ENCODE measurements at regions not wholly inside any gene's neighbourhood (a gene's known extent, or its start where the extent isn't known, plus 50 kb on each side); places are given as distances from the start of the nearest gene placed in this dataset.

GRCh38 chr12:131418121-131418520 lies 292.8 kb upstream of the SFSWAP start:
- H3K27ac ChIP-seq, result no peak overlapping the region
- intact Hi-C loops (cut with DNase I), result no loop called here
- 66 to 67% methylated on average over 8 of the region's 8 CpGs for WGBS, 2 donors
- no peaks in the 10 kb centered on the region for H3K4me1 ChIP-seq
- no peak for DNase-seq
- no peaks in the 10 kb centered on the region for H3K36me3 ChIP-seq (replicated peaks in 1 of 2; ENCODE audit: insufficient read depth in 1 of 2, low read depth in 2 of 2)
- no peak for ATAC-seq
- H3K4me3 ChIP-seq, result no peak overlapping the region
- H3K27me3 ChIP-seq, result no peaks in the 10 kb centered on the region
- no peak for TF ChIP-seq CTCF (IDR thresholded peaks at IDR 0.05)
- no peak for TF ChIP-seq POLR2A (IDR thresholded peaks at IDR 0.05)
- H3K9me3 ChIP-seq, result no peaks in the 10 kb centered on the region

- Histone ChIP-seq H3K27ac (no peak overlapping the region), H3K27me3 (no peaks in the 10 kb centered on the region), H3K36me3 (replicated peaks in 1 of 2; ENCODE audit: insufficient read depth in 1 of 2, low read depth in 2 of 2) (no peaks in the 10 kb centered on the region), H3K9me3 (no peaks in the 10 kb centered on the region), H3K4me1 (no peaks in the 10 kb centered on the region), H3K4me3 (no peak overlapping the region)
- TF ChIP-seq CTCF (IDR thresholded peaks at IDR 0.05) (no peak), POLR2A (IDR thresholded peaks at IDR 0.05) (no peak)
- 56 to 62% methylated on average over 2 of the region's 2 CpGs for whole genome bisulfite sequencing, 2 donors
- DNase-seq (no peak), ATAC-seq (no peak)
- intact Hi-C loops (cut with DNase I), result no loop called here
These were observed 292.0 kb upstream of the SFSWAP start for GRCh38 chr12:131418884-131419283.

GRCh38 chr12:131420867-131421447 lies 289.9 kb upstream of the SFSWAP start:
- H3K9me3 ChIP-seq, result no peaks in the 10 kb centered on the region
- H3K4me1 ChIP-seq, result no peaks in the 10 kb centered on the region
- intact Hi-C loops (cut with DNase I), result no loop called here
- WGBS, 2 donors, result 39 to 50% methylated on average over 11 to 13 of the region's 13 CpGs
- no peaks in the 10 kb centered on the region for H3K36me3 ChIP-seq (replicated peaks in 1 of 2; ENCODE audit: insufficient read depth in 1 of 2, low read depth in 2 of 2)
- H3K27ac ChIP-seq, result no peak overlapping the region
- ATAC-seq (no peak), DNase-seq (no peak)
- H3K4me3 ChIP-seq, result no peak overlapping the region
- TF ChIP-seq POLR2A (IDR thresholded peaks at IDR 0.05), result no peak
- TF ChIP-seq CTCF (IDR thresholded peaks at IDR 0.05), result no peak
- no peaks in the 10 kb centered on the region for H3K27me3 ChIP-seq

- intact Hi-C loops (cut with DNase I), result no loop called here
- no peak for DNase-seq
- ATAC-seq, result no peak
- no peaks in the 10 kb centered on the region for H3K4me1 ChIP-seq
- TF ChIP-seq POLR2A (IDR thresholded peaks at IDR 0.05) (no peak), CTCF (IDR thresholded peaks at IDR 0.05) (no peak)
- no peaks in the 10 kb centered on the region for H3K9me3 ChIP-seq
- no peaks in the 10 kb centered on the region for H3K27me3 ChIP-seq
- H3K36me3 ChIP-seq (replicated peaks in 1 of 2; ENCODE audit: insufficient read depth in 1 of 2, low read depth in 2 of 2), result no peaks in the 10 kb centered on the region
- 57% methylated on average over 10 of the region's 10 CpGs for WGBS, 2 donors
- H3K27ac ChIP-seq, result no peak overlapping the region
- no peak overlapping the region for H3K4me3 ChIP-seq
These were observed 289.2 kb upstream of the SFSWAP start for GRCh38 chr12:131421509-131422186.

- Histone ChIP-seq H3K27ac (no peak overlapping the region), H3K9me3 (no peaks in the 10 kb centered on the region), H3K27me3 (no peaks in the 10 kb centered on the region), H3K4me3 (no peak overlapping the region), H3K4me1 (no peaks in the 10 kb centered on the region), H3K36me3 (replicated peaks in 1 of 2; ENCODE audit: insufficient read depth in 1 of 2, low read depth in 2 of 2) (no peaks in the 10 kb centered on the region)
- no peak for ATAC-seq
- TF ChIP-seq CTCF (IDR thresholded peaks at IDR 0.05) (no peak), POLR2A (IDR thresholded peaks at IDR 0.05) (no peak)
- DNase-seq, result no peak
- intact Hi-C loops (cut with DNase I), result no loop called here
- WGBS, 2 donors, result 71 to 78% methylated on average over 4 to 5 of the region's 5 CpGs
These were observed 288.7 kb upstream of the SFSWAP start for GRCh38 chr12:131422187-131422520.
